H9 (cell line): ENCODE measurements at regions not wholly inside any gene's neighbourhood (a gene's known extent, or its start where the extent isn't known, plus 50 kb on each side); places are given as distances from the start of the nearest gene placed in this dataset.

Source experiments
- DNase-seq: peaks from one replicate; pipeline ENCODE4 v3.0.0-alpha.2; 2017
- H2AFZ ChIP-seq: one replicate; pipeline ENCODE4 v1.6.1; 2013; ENCODE audit warnings: mild to moderate bottlenecking, low read length, control low read depth, moderate library complexity
- H2AK5ac ChIP-seq: 2 replicates; pipeline ENCODE4 v1.6.1; 2013; ENCODE audit warnings: low read length, control low read depth, mixed read lengths; ENCODE audit not compliant: insufficient read length
- H2BK120ac ChIP-seq: one replicate; pipeline ENCODE4 v1.6.1; 2013; ENCODE audit warnings: low read depth, mild to moderate bottlenecking, low read length, control low read depth, inconsistent platforms; ENCODE audit not compliant: poor library complexity, severe bottlenecking
- H2BK12ac ChIP-seq: 2 replicates; pipeline ENCODE4 v1.6.1; 2013; ENCODE audit warnings: low read length, control low read depth, mixed read lengths, low read depth; ENCODE audit not compliant: insufficient read length
- H2BK15ac ChIP-seq: 2 replicates; pipeline ENCODE4 v1.6.1; 2013; ENCODE audit warnings: low read depth, low read length, control low read depth
- H2BK20ac ChIP-seq: one replicate; pipeline ENCODE4 v1.6.1; 2013; ENCODE audit warnings: low read depth, mild to moderate bottlenecking, low read length, control low read depth, inconsistent platforms; ENCODE audit not compliant: poor library complexity, severe bottlenecking
- H2BK5ac ChIP-seq: 2 replicates; pipeline ENCODE4 v1.6.1; 2013; ENCODE audit warnings: low read length, control low read depth, mixed read lengths; ENCODE audit not compliant: insufficient read length
- H3K14ac ChIP-seq: 2 replicates; pipeline ENCODE4 v1.6.1; 2013; ENCODE audit warnings: low read length, control low read depth; ENCODE audit not compliant: insufficient read depth
- H3K18ac ChIP-seq: 2 replicates; pipeline ENCODE4 v1.6.1; 2013; ENCODE audit warnings: low read depth, mild to moderate bottlenecking, mixed read lengths, low read length, control low read depth; ENCODE audit not compliant: insufficient read length
- H3K23ac ChIP-seq: 2 replicates; pipeline ENCODE4 v1.6.1; 2013; ENCODE audit warnings: low read length, control low read depth, mixed read lengths, low read depth; ENCODE audit not compliant: insufficient read length
- H3K23me2 ChIP-seq: 2 replicates; pipeline ENCODE4 v1.6.1; 2013; ENCODE audit warnings: low read depth, mild to moderate bottlenecking, mixed read lengths, low read length, control low read depth; ENCODE audit not compliant: insufficient read length, poor library complexity, severe bottlenecking
- H3K27ac ChIP-seq: 2 replicates; pipeline ENCODE4 v1.5.1; 2013; ENCODE audit warnings: low read length, control low read depth, mixed read lengths, low read depth; ENCODE audit not compliant: insufficient read length
- H3K27me3 ChIP-seq: 2 replicates; pipeline ENCODE4 v1.6.1; 2013; ENCODE audit warnings: low read length, control low read depth, inconsistent platforms; ENCODE audit not compliant: insufficient read depth
- H3K4ac ChIP-seq: 2 replicates; pipeline ENCODE4 v1.6.1; 2013; ENCODE audit warnings: low read depth, mild to moderate bottlenecking, control low read depth, inconsistent platforms, low read length, moderate library complexity
- H3K4me1 ChIP-seq: 2 replicates; pipeline ENCODE4 v1.6.1; 2013; ENCODE audit warnings: low read length, control low read depth, inconsistent platforms; ENCODE audit not compliant: insufficient read depth
- H3K4me2 ChIP-seq: 2 replicates; pipeline ENCODE4 v1.6.1; 2013; ENCODE audit warnings: low read length, control low read depth, mixed read lengths; ENCODE audit not compliant: insufficient read length, insufficient read depth
- H3K56ac ChIP-seq: 2 replicates; pipeline ENCODE4 v1.6.1; 2013; ENCODE audit warnings: low read depth, mild to moderate bottlenecking, mixed read lengths, low read length, control low read depth; ENCODE audit not compliant: insufficient read length
- H3K79me1 ChIP-seq: 2 replicates; pipeline ENCODE4 v1.6.1; 2013; ENCODE audit warnings: low read depth, mild to moderate bottlenecking, moderate library complexity, low read length, control low read depth, inconsistent platforms; ENCODE audit not compliant: insufficient read depth, poor library complexity, severe bottlenecking
- H3K79me2 ChIP-seq: 2 replicates; pipeline ENCODE4 v1.6.1; 2013; ENCODE audit warnings: low read length, control low read depth, inconsistent platforms; ENCODE audit not compliant: insufficient read depth
- H3K9ac ChIP-seq: 2 replicates; pipeline ENCODE4 v1.6.1; 2013; ENCODE audit warnings: low read length, control low read depth, mixed read lengths; ENCODE audit not compliant: insufficient read length; ENCODE audit errors: extremely low read depth
- H3K9me3 ChIP-seq: one replicate; pipeline ENCODE4 v1.6.1; 2013; ENCODE audit warnings: low read depth, low read length, inconsistent platforms; ENCODE audit not compliant: control insufficient read depth
- H3T11ph ChIP-seq: one replicate; pipeline ENCODE4 v1.6.1; 2013; ENCODE audit warnings: mild to moderate bottlenecking, low read length, control low read depth, inconsistent platforms
- H4K20me1 ChIP-seq: one replicate; pipeline ENCODE4 v1.6.1; 2013; ENCODE audit not compliant: control insufficient read depth, insufficient read length, insufficient read depth
- H4K5ac ChIP-seq: 2 replicates; pipeline ENCODE4 v1.6.1; 2013; ENCODE audit warnings: low read depth, mild to moderate bottlenecking, mixed read lengths, low read length, control low read depth; ENCODE audit not compliant: insufficient read length
- H4K8ac ChIP-seq: replicated peaks from 2 replicates; pipeline ENCODE4 v1.6.1; 2013; ENCODE audit warnings: low read length, control low read depth, mixed read lengths, low read depth; ENCODE audit not compliant: insufficient read length
- H4K91ac ChIP-seq: 2 replicates; pipeline ENCODE4 v1.6.1; 2013; ENCODE audit warnings: low read depth, mild to moderate bottlenecking, moderate library complexity, mixed read lengths, low read length, control low read depth; ENCODE audit not compliant: insufficient read length
- H3K27ac Mint-ChIP-seq, 3 experiments: 2 replicates in 2 of 3; 3 replicates in 1 of 3; pipeline ENCODE4 v1.8.0; 2020 to 2021; ENCODE audit warnings: mixed read lengths in 3 of 3, mild to moderate bottlenecking in 1 of 3, moderate library complexity in 1 of 3
- H3K27me3 Mint-ChIP-seq: 2 replicates; pipeline ENCODE4 v1.8.0; 2021; ENCODE audit warnings: low read depth, mild to moderate bottlenecking, moderate library complexity, mixed read lengths
- H3K36me3 Mint-ChIP-seq, 3 experiments: 2 replicates in 2 of 3; 3 replicates in 1 of 3; pipeline ENCODE4 v1.8.0; 2020 to 2021; ENCODE audit warnings: low read depth in 3 of 3, mixed read lengths in 3 of 3; ENCODE audit not compliant: insufficient read depth in 1 of 3
- H3K4me1 Mint-ChIP-seq, 2 experiments: 2 replicates each; pipeline ENCODE4 v1.8.0; 2020; ENCODE audit warnings: mixed read lengths in 2 of 2
- H3K4me3 Mint-ChIP-seq, 2 experiments: 2 replicates in 1 of 2; 3 replicates in 1 of 2; pipeline ENCODE4 v1.8.0; 2020 to 2021; ENCODE audit warnings: mild to moderate bottlenecking in 2 of 2, mixed read lengths in 2 of 2, moderate library complexity in 1 of 2
- H3K9me3 Mint-ChIP-seq, 2 experiments: 2 replicates in 1 of 2; 3 replicates in 1 of 2; pipeline ENCODE4 v1.8.0; 2020; ENCODE audit warnings: mild to moderate bottlenecking in 2 of 2, mixed read lengths in 2 of 2, moderate library complexity in 1 of 2
- CTCF ChIP-seq: fragments of 200-600 bp; sonication (generic); conservative IDR thresholded peaks from 3 replicates; pipeline ENCODE4 v1.8.0; 2021; ENCODE audit warnings: antibody characterized with exemption, mild to moderate bottlenecking
- WGBS: extraction: QIAGEN DNeasy Blood & Tissue Kit; methylation state at CpG from one replicate; pipeline ENCODE4 v1.1.7; 2013; ENCODE audit warnings: missing lambda C conversion rate, low lambda C conversion rate, mixed read lengths; ENCODE audit not compliant: insufficient read length; ENCODE audit errors: extremely low coverage; 5-methylcytosine and 5-hydroxymethylcytosine counted together

- Histone ChIP-seq H3K9me3 (no peaks in the 10 kb centered on the region), H2BK120ac (no peak overlapping the region), H3K79me1 (no peaks in the 10 kb centered on the region), H3K9ac (no peak overlapping the region), H3K79me2 (no peaks in the 10 kb centered on the region), H4K8ac (no peak overlapping the region), H3T11ph (no peak overlapping the region), H3K14ac (no peak overlapping the region), H3K56ac (no peak overlapping the region), H4K5ac (no peak overlapping the region), H2BK5ac (no peak overlapping the region), H2BK20ac (no peak overlapping the region), H3K23me2 (no peaks in the 10 kb centered on the region), H2BK12ac (no peak overlapping the region), H3K18ac (no peak overlapping the region), H3K23ac (no peak overlapping the region), H2AFZ (no peak overlapping the region), H3K27ac (no peak overlapping the region), H3K4me2 (no peak overlapping the region), H3K27me3 (no peaks in the 10 kb centered on the region), H4K20me1 (no peaks in the 10 kb centered on the region), H3K4me1 (no peaks in the 10 kb centered on the region), H2BK15ac (no peak overlapping the region), H4K91ac (no peak overlapping the region), H2AK5ac (no peak overlapping the region), H3K4ac (no peak overlapping the region)
- H3K27ac Mint-ChIP-seq, result no peak overlapping the region
- no peak overlapping the region; a peak in 1 of 5 replicates for H3K4me3 Mint-ChIP-seq
- peaks cover 0 to 6% of the 10 kb centered on the region in 2 experiments; a peak in 1 of 4 replicates for H3K4me1 Mint-ChIP-seq
- peaks cover 2% of the 10 kb centered on the region; the same call in 1 of the 2 replicates for H3K27me3 Mint-ChIP-seq
- no peak for TF ChIP-seq CTCF
- no CpG with 5 or more reads among the region's 25 CpGs for WGBS
- DNase-seq, result peak; percentile 22
- no peaks in the 10 kb centered on the region for H3K9me3 Mint-ChIP-seq
- H3K36me3 Mint-ChIP-seq, result no peaks in the 10 kb centered on the region
These were observed 250.1 kb downstream of the ADGRD1 start for GRCh38 chr12:131203666-131204415.
